HCEC 1CT (cell line): ENCODE measurements at regions not wholly inside any gene's neighbourhood (a gene's known extent, or its start where the extent isn't known, plus 50 kb on each side); places are given as distances from the start of the nearest gene placed in this dataset.
A peak's percentile ranks its signal among the peaks of the same experiment; 100 is the strongest.

Experiments
- DNase-seq: peaks from one replicate; pipeline ENCODE4 v3.0.0-alpha.2; 2017

GRCh38 chr2:190785334-190785733, 95.3 kb upstream of the GLS start:
- no peak for DNase-seq

GRCh38 chr2:190786404-190787166, 94.0 kb upstream of the GLS start:
- no peak for DNase-seq

- DNase-seq, result no peak
Measured at GRCh38 chr2:190787743-190788235, 92.8 kb upstream of the GLS start.

GRCh38 chr2:190789074-190790004, 91.3 kb upstream of the GLS start:
- no peak for DNase-seq

GRCh38 chr2:190791347-190791975, 89.2 kb upstream of the GLS start:
- peak; percentile 39 for DNase-seq

- DNase-seq, result peak; percentile 5
Measured at GRCh38 chr2:190791976-190792575, 88.5 kb upstream of the GLS start.

- DNase-seq, result no peak
Measured at GRCh38 chr2:190792956-190793888, 87.4 kb upstream of the GLS start.

GRCh38 chr2:190794377-190794776, 86.2 kb upstream of the GLS start:
- no peak for DNase-seq

GRCh38 chr2:190794790-190795189, 85.8 kb upstream of the GLS start:
- no peak for DNase-seq

- no peak for DNase-seq
Measured at GRCh38 chr2:190795686-190796085, 84.9 kb upstream of the GLS start.

GRCh38 chr2:190799999-190800398, 80.6 kb upstream of the GLS start:
- DNase-seq, result no peak

- no peak for DNase-seq
Measured at GRCh38 chr2:190800528-190800927, 80.1 kb upstream of the GLS start.

GRCh38 chr2:190802129-190802528, 78.5 kb upstream of the GLS start:
- no peak for DNase-seq

GRCh38 chr2:190802626-190803209, 77.9 kb upstream of the GLS start:
- DNase-seq, result no peak

GRCh38 chr2:190804182-190804795, 76.3 kb upstream of the GLS start:
- DNase-seq, result peak; percentile 13

GRCh38 chr2:190805126-190805525, 75.5 kb upstream of the GLS start:
- DNase-seq, result no peak

GRCh38 chr2:190805843-190806242, 74.8 kb upstream of the GLS start:
- DNase-seq, result no peak

GRCh38 chr2:190807886-190808285, 72.7 kb upstream of the GLS start:
- DNase-seq, result no peak

- DNase-seq, result no peak
Measured at GRCh38 chr2:190809139-190809764, 71.4 kb upstream of the GLS start.

- DNase-seq, result no peak
Measured at GRCh38 chr2:190809876-190810525, 70.6 kb upstream of the GLS start.
